ENCODE measurements at regions not wholly inside any gene's neighbourhood (a gene's known extent, or its start where the extent isn't known, plus 50 kb on each side); places are given as distances from the start of the nearest gene placed in this dataset.

DNA sequence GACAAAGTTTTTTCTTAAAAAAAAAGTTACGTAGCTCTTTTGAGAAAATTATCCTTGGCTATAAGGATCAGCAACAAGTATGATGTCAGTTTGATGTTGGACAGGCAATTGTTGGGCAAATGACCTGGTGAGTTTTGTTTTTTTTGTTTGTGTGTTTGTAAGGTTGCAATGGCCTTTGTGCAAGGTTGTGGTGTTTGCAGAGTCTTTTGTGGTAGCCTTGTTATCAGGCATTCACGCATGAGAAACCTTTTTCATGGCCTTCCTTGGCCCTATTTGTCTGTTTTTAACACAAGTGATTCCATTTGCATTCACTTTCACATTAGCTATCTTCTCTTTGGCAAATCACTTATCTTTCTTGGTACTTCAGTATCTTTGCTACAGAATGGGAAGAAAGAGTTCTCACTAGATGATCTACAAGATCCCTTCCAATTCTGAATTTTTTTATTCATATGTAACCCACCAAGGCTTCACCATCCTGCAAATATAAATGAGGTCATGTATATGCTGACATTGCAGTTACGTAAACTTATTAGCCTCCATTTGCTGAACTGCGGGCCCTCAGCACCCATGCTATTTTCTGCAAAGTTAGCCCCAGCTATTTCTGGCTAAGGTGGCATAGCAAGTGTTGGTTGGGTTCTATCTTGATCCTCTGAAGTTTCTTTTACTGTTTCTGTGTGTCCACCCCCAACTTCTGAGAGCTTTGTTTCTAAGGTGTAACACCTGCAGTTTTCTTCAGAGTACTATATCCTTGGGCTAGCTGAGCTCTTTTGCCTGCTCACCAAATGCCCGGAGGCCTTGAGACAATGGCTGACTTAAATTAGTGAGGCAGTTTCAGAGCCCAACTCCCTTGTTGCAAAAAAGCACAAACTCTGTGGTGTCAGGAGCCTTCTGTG lies 667.1 kb downstream of the IRS1 start:
- no peak overlapping the region for H3K4me3 ChIP-seq
- CTCF ChIA-PET: no interaction called here

DNA sequence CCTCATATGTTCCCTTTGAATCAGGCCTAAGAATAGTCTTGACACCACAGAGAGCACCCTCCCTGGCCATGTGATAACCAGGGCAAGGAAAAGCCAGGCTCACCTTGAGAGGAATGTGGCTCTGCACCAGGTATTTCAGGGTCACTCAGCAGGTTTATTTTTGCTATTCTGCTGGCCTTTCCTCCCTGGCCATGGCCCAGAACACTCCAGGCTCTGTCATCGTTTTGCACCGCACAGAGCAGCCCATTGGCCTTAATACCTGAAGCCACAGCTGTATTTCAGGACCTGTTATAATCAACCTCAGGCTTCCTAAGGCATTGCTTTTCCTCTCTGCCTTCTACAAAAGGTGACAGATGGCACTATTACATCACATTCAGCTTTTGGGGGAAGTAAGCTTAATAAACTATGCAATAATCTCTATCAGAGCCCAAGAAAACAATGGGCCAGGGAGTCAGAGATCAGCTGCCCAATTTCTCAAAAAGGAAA lies 668.3 kb downstream of the IRS1 start:
- Histone ChIP-seq H3K4me3 (no peak overlapping the region), H3K4me2 (no peak overlapping the region), H3K9me3 (no peaks in the 10 kb centered on the region), H3K27ac (no peak overlapping the region), H3K4me1 (peaks cover 7% of the 10 kb centered on the region; the same call in 2 of the 3 replicates)
- WGBS (ENCODE audit: missing lambda C conversion rate): 95% methylated on average over 2 of the region's 2 CpGs
- DNase-seq (ENCODE audit: low read depth in 1 of 2, low spot score in 1 of 2) (no peak), FAIRE-seq (no peak), ATAC-seq (no peak)
- CTCF ChIA-PET: no interaction called here
- TF ChIP-seq, protein P1, sequence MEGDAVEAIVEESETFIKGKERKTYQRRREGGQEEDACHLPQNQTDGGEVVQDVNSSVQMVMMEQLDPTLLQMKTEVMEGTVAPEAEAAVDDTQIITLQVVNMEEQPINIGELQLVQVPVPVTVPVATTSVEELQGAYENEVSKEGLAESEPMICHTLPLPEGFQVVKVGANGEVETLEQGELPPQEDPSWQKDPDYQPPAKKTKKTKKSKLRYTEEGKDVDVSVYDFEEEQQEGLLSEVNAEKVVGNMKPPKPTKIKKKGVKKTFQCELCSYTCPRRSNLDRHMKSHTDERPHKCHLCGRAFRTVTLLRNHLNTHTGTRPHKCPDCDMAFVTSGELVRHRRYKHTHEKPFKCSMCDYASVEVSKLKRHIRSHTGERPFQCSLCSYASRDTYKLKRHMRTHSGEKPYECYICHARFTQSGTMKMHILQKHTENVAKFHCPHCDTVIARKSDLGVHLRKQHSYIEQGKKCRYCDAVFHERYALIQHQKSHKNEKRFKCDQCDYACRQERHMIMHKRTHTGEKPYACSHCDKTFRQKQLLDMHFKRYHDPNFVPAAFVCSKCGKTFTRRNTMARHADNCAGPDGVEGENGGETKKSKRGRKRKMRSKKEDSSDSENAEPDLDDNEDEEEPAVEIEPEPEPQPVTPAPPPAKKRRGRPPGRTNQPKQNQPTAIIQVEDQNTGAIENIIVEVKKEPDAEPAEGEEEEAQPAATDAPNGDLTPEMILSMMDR (IDR thresholded peaks at IDR 0.05): no peak
- TF ChIP-seq RAD21 (conservative IDR thresholded peaks at IDR 0.05 in 1 of 2, IDR thresholded peaks at IDR 0.05 in 1 of 2) (0 out of 5 replicates have a peak, but pooled peaks of 1 of the 2 experiments have one; percentile 12), ZC3H11A (IDR thresholded peaks at IDR 0.05) (no peak), NR3C1 (IDR thresholded peaks at IDR 0.05) (no peak), POLR2A (IDR thresholded peaks at IDR 0.05; ENCODE audit: low read length) (no peak)
- TF ChIP-seq, protein P2, sequence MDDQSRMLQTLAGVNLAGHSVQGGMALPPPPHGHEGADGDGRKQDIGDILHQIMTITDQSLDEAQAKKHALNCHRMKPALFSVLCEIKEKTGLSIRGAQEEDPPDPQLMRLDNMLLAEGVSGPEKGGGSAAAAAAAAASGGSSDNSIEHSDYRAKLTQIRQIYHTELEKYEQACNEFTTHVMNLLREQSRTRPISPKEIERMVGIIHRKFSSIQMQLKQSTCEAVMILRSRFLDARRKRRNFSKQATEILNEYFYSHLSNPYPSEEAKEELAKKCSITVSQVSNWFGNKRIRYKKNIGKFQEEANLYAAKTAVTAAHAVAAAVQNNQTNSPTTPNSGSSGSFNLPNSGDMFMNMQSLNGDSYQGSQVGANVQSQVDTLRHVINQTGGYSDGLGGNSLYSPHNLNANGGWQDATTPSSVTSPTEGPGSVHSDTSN (IDR thresholded peaks at IDR 0.05): no peak
- POLR2A ChIA-PET: no interaction called here

More for the DNA sequence above, 667.1 kb downstream of the IRS1 start:
- FAIRE-seq (no peak), ATAC-seq (no peak), DNase-seq (ENCODE audit: low read depth in 1 of 2, low spot score in 1 of 2) (no peak)
- Histone ChIP-seq H3K4me2 (no peak overlapping the region), H3K27ac (peak overlapping the region in 1 of 2 experiments; percentile 7; a peak in 1 of 6 replicates), H3K4me1 (peaks cover 17% of the 10 kb centered on the region), H3K9me3 (no peaks in the 10 kb centered on the region)
- TF ChIP-seq MAFK (IDR thresholded peaks at IDR 0.05; ENCODE audit: partially characterized antibody) (peak; percentile 91), PHF8 (IDR thresholded peaks at IDR 0.05; ENCODE audit: borderline replicate concordance, low read depth) (no peak)
- POLR2A ChIA-PET: no interaction called here
- 94% methylated on average over 5 of the region's 5 CpGs for WGBS (ENCODE audit: missing lambda C conversion rate)

DNA sequence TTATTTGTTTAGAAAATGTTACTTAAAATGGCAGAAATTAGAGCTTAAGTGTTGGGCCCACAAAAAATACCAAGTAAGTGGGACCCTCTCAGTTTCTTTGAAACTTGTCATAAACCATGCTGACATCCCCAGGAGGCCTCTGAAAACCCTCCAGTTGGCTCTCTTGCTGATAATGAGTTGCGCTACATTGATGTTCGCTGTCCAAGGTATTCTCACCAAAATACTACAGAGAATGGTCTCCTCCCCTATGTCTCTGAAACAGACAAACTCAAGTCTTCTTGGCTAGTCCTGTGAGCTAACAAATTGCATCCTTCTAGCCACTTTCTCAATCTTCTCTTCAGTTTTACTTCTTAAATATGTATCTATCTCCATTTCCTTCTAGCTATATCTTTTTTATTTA lies 669.4 kb downstream of the IRS1 start:
- Histone ChIP-seq H3K4me1 (peaks cover 4% of the 10 kb centered on the region; the same call in 1 of the 3 replicates), H3K4me3 (no peak overlapping the region), H3K9me3 (no peaks in the 10 kb centered on the region), H3K27ac (no peak overlapping the region), H3K4me2 (no peak overlapping the region)
- ChIA-PET POLR2A (no interaction called here), CTCF (no interaction called here)
- DNase-seq (ENCODE audit: low read depth in 1 of 2, low spot score in 1 of 2) (no peak), ATAC-seq (no peak), FAIRE-seq (no peak)
- no peak for TF ChIP-seq PHF8 (IDR thresholded peaks at IDR 0.05; ENCODE audit: borderline replicate concordance, low read depth)
- TF ChIP-seq, protein P3, sequence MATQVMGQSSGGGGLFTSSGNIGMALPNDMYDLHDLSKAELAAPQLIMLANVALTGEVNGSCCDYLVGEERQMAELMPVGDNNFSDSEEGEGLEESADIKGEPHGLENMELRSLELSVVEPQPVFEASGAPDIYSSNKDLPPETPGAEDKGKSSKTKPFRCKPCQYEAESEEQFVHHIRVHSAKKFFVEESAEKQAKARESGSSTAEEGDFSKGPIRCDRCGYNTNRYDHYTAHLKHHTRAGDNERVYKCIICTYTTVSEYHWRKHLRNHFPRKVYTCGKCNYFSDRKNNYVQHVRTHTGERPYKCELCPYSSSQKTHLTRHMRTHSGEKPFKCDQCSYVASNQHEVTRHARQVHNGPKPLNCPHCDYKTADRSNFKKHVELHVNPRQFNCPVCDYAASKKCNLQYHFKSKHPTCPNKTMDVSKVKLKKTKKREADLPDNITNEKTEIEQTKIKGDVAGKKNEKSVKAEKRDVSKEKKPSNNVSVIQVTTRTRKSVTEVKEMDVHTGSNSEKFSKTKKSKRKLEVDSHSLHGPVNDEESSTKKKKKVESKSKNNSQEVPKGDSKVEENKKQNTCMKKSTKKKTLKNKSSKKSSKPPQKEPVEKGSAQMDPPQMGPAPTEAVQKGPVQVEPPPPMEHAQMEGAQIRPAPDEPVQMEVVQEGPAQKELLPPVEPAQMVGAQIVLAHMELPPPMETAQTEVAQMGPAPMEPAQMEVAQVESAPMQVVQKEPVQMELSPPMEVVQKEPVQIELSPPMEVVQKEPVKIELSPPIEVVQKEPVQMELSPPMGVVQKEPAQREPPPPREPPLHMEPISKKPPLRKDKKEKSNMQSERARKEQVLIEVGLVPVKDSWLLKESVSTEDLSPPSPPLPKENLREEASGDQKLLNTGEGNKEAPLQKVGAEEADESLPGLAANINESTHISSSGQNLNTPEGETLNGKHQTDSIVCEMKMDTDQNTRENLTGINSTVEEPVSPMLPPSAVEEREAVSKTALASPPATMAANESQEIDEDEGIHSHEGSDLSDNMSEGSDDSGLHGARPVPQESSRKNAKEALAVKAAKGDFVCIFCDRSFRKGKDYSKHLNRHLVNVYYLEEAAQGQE (IDR thresholded peaks at IDR 0.05): peak; percentile 80
- WGBS (ENCODE audit: missing lambda C conversion rate): 93% methylated on average over 2 of the region's 2 CpGs

DNA sequence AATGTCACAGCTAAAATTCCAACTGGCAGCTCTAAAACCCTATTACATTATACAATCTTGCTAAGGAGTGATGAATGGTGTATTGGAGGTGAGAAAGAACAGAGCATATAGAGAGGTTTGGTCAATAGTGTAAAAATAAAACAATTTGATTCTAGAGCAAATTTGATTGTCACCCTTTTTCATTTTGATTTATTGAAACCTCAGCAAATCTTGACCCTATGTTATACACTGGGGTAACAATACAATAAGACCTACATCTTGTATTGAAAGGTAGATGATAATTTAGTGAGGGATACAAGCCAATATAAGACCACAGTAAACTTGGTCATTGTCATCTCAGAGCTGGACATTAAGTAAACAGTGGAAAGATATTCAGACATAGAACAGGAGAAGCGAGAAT lies 671.9 kb downstream of the IRS1 start:
- FAIRE-seq (no peak), ATAC-seq (no peak), DNase-seq (ENCODE audit: low read depth in 1 of 2, low spot score in 1 of 2) (no peak)
- no peak overlapping the region for H3K4me2 ChIP-seq
- POLR2A ChIA-PET: no interaction called here
- 91% methylated on average over 1 of the region's 1 CpG for WGBS (ENCODE audit: missing lambda C conversion rate)
- no peak overlapping the region for H3K4me3 ChIP-seq
- no peak overlapping the region for H3K27ac ChIP-seq
- CTCF ChIA-PET: interaction anchor here (1.4 kb wide), 1 partner anchor 675 kb away, joined by 3 read pairs; no protein-coding TSS in a partner anchor
- H3K4me1 ChIP-seq: peaks cover 14% of the 10 kb centered on the region; the same call in 1 of the 3 replicates
- peaks cover 2% of the 10 kb centered on the region; the same call in 1 of the 3 replicates for H3K9me3 ChIP-seq
- TF ChIP-seq FOSB (CRISPR knock-in tag; IDR thresholded peaks at IDR 0.05) (no peak), MAFK (IDR thresholded peaks at IDR 0.05; ENCODE audit: partially characterized antibody) (peak; percentile 75)

Measured in A549 (cell line).